Lower lobe of right lung (tissue), 2 donors: ENCODE measurements at regions not wholly inside any gene's neighbourhood (a gene's known extent, or its start where the extent isn't known, plus 50 kb on each side); places are given as distances from the start of the nearest gene placed in this dataset.

Source experiments
- ATAC-seq, 2 donors: fragments of 200-7000 bp; cut with Tn5 transposase; one replicate each; pipeline ENCODE4 v1.9.1; 2020 to 2022; ENCODE audit warnings: mild to moderate bottlenecking in 2 of 2, moderate library complexity in 2 of 2
- DNase-seq: peaks from one replicate; pipeline ENCODE4 v3.0.0-alpha.2; 2020
- H3K27ac ChIP-seq: fragments of 200-600 bp; one replicate; pipeline ENCODE4 v1.8.0; 2022
- H3K27me3 ChIP-seq: fragments of 200-600 bp; one replicate; pipeline ENCODE4 v1.8.0; 2022; ENCODE audit warnings: low read depth
- H3K36me3 ChIP-seq: fragments of 200-600 bp; one replicate; pipeline ENCODE4 v1.8.0; 2022; ENCODE audit warnings: mild to moderate bottlenecking
- H3K4me1 ChIP-seq: fragments of 200-600 bp; one replicate; pipeline ENCODE4 v1.8.0; 2022
- H3K4me3 ChIP-seq: fragments of 200-600 bp; one replicate; pipeline ENCODE4 v1.8.0; 2022; ENCODE audit warnings: mild to moderate bottlenecking
- H3K9me3 ChIP-seq: fragments of 200-600 bp; one replicate; pipeline ENCODE4 v1.8.0; 2022
- CTCF ChIP-seq: fragments of 200-600 bp; IDR thresholded peaks from one replicate; pipeline ENCODE4 v1.8.0; 2022; ENCODE audit warnings: antibody characterized with exemption, mild to moderate bottlenecking
- intact Hi-C: fragments of 100-400 bp; cut with DNase I; formaldehyde crosslinking; loops from one replicate; pipeline ENCODE4 v1.11.0; 2022
- donor health status: DM: no; HTN: yes; CAD: no; lungs with severe emphysema.

GRCh38 chr3:177596816-177597271, 399.6 kb upstream of the TBL1XR1 start:
- ATAC-seq (no peak), DNase-seq (no peak)
- intact Hi-C loops: no loop called here
- no peaks in the 10 kb centered on the region for H3K9me3 ChIP-seq
- H3K27me3 ChIP-seq: no peaks in the 10 kb centered on the region
- no peaks in the 10 kb centered on the region for H3K36me3 ChIP-seq
- H3K4me3 ChIP-seq: no peak overlapping the region
- H3K4me1 ChIP-seq: peaks cover 66% of the 10 kb centered on the region
- no peak for TF ChIP-seq CTCF
- peak overlapping the region; percentile 73 for H3K27ac ChIP-seq

GRCh38 chr3:177597311-177598096, 400.2 kb upstream of the TBL1XR1 start:
- TF ChIP-seq CTCF: no peak
- Histone ChIP-seq H3K9me3 (no peaks in the 10 kb centered on the region), H3K36me3 (no peaks in the 10 kb centered on the region), H3K4me1 (peaks cover 63% of the 10 kb centered on the region), H3K4me3 (no peak overlapping the region), H3K27me3 (no peaks in the 10 kb centered on the region), H3K27ac (peak overlapping the region; percentile 73)
- intact Hi-C loops: no loop called here
- DNase-seq: no peak
- ATAC-seq: peak; percentile 35 to 37

GRCh38 chr3:177598097-177598833, 401.0 kb upstream of the TBL1XR1 start:
- Histone ChIP-seq H3K4me3 (no peak overlapping the region), H3K4me1 (peaks cover 67% of the 10 kb centered on the region), H3K36me3 (no peaks in the 10 kb centered on the region), H3K27me3 (no peaks in the 10 kb centered on the region), H3K9me3 (no peaks in the 10 kb centered on the region), H3K27ac (peak overlapping the region; percentile 73)
- no peak for DNase-seq
- no peak for TF ChIP-seq CTCF
- no peak for ATAC-seq
- intact Hi-C loops: no loop called here

- H3K27ac ChIP-seq: no peak overlapping the region
- no peaks in the 10 kb centered on the region for H3K27me3 ChIP-seq
- H3K4me3 ChIP-seq: no peak overlapping the region
- H3K9me3 ChIP-seq: no peaks in the 10 kb centered on the region
- no peaks in the 10 kb centered on the region for H3K36me3 ChIP-seq
- ATAC-seq: no peak
- DNase-seq: no peak
- intact Hi-C loops: no loop called here
- TF ChIP-seq CTCF: no peak
- H3K4me1 ChIP-seq: peaks cover 71% of the 10 kb centered on the region
Measured at GRCh38 chr3:177599326-177599725, 402.0 kb upstream of the TBL1XR1 start.

GRCh38 chr3:177599837-177600236, 402.6 kb upstream of the TBL1XR1 start:
- DNase-seq: no peak
- peaks cover 71% of the 10 kb centered on the region for H3K4me1 ChIP-seq
- intact Hi-C loops: no loop called here
- H3K9me3 ChIP-seq: no peaks in the 10 kb centered on the region
- TF ChIP-seq CTCF: no peak
- no peak overlapping the region for H3K27ac ChIP-seq
- no peaks in the 10 kb centered on the region for H3K36me3 ChIP-seq
- H3K27me3 ChIP-seq: no peaks in the 10 kb centered on the region
- ATAC-seq: no peak
- no peak overlapping the region for H3K4me3 ChIP-seq
